Erythroblast (primary cell): ENCODE measurements at regions not wholly inside any gene's neighbourhood (a gene's known extent, or its start where the extent isn't known, plus 50 kb on each side); places are given as distances from the start of the nearest gene placed in this dataset.

Experiments
- GATA1 ChIP-seq: IDR thresholded peaks from 2 replicates; pipeline ENCODE4 v1.6.1; 2011; ENCODE audit warnings: low read depth, mild to moderate bottlenecking, control low read depth, low read length, moderate library complexity
- POLR2A ChIP-seq: IDR thresholded peaks from 2 replicates; pipeline ENCODE4 v1.6.1; 2011; ENCODE audit warnings: mild to moderate bottlenecking, low read length

GRCh38 chr4:4627906-4628305 is 86.1 kb upstream of the STX18 start:
- TF ChIP-seq POLR2A (no peak), GATA1 (no peak)
